Suprapubic skin (tissue), 4 donors: ENCODE measurements at regions not wholly inside any gene's neighbourhood (a gene's known extent, or its start where the extent isn't known, plus 50 kb on each side); places are given as distances from the start of the nearest gene placed in this dataset.

Source experiments
- DNase-seq, 2 donors: peaks; one replicate each; pipeline ENCODE4 v3.0.0-alpha.2; 2019; ENCODE audit warnings: low spot score in 2 of 2
- H3K27ac ChIP-seq: fragments of 200-600 bp; sonication (generic); one replicate; pipeline ENCODE4 v1.5.1; 2019
- H3K27me3 ChIP-seq: fragments of 200-600 bp; sonication (generic); one replicate; pipeline ENCODE4 v1.5.1; 2019
- H3K36me3 ChIP-seq: fragments of 200-600 bp; sonication (generic); one replicate; pipeline ENCODE4 v1.5.1; 2019
- H3K4me1 ChIP-seq: fragments of 200-600 bp; sonication (generic); one replicate; pipeline ENCODE4 v1.5.1; 2019
- H3K4me3 ChIP-seq: fragments of 200-600 bp; sonication (generic); one replicate; pipeline ENCODE4 v1.5.1; 2019; ENCODE audit warnings: mild to moderate bottlenecking
- H3K9me3 ChIP-seq: fragments of 200-600 bp; sonication (generic); one replicate; pipeline ENCODE4 v1.5.1; 2019
- CTCF ChIP-seq, 2 donors: fragments of 200-600 bp in 1 of 2; fragments of 450-650 bp in 1 of 2; sonication (generic) in 1 of 2; IDR thresholded peaks; one replicate each; pipeline ENCODE4 v1.5.1; 2016 to 2019; ENCODE audit warnings: antibody characterized with exemption in 2 of 2, mild to moderate bottlenecking in 1 of 2, moderate library complexity in 1 of 2
- EP300 ChIP-seq: sonication (generic); formaldehyde crosslinking; IDR thresholded peaks from one replicate; pipeline ENCODE4 v1.6.1; 2017; ENCODE audit warnings: antibody characterized with exemption
- POLR2A ChIP-seq, 2 donors: fragments of 450-650 bp; IDR thresholded peaks; one replicate each; pipeline ENCODE4 v1.6.1; 2017; ENCODE audit warnings: antibody characterized with exemption in 2 of 2, mild to moderate bottlenecking in 2 of 2, moderate library complexity in 2 of 2
- POLR2AphosphoS5 ChIP-seq, 3 donors: sonication (generic); formaldehyde crosslinking; IDR thresholded peaks; one replicate each; pipeline ENCODE4 v1.6.1; 2017; ENCODE audit warnings: antibody characterized with exemption in 3 of 3
- WGBS: methylation state at CpG from one replicate; pipeline ENCODE4 v1.1.5; 2018; 5-methylcytosine and 5-hydroxymethylcytosine counted together

- TF ChIP-seq EP300 (no peak), POLR2A (IDR thresholded peaks at IDR 0.05) (no peak)
Observed at GRCh38 chr1:22292011-22292788, 149.3 kb upstream of the WNT4 start.

GRCh38 chr1:22295396-22295795, 152.5 kb upstream of the WNT4 start:
- Histone ChIP-seq H3K36me3 (no peaks in the 10 kb centered on the region), H3K9me3 (no peaks in the 10 kb centered on the region), H3K4me3 (no peak overlapping the region), H3K27me3 (peaks cover 7% of the 10 kb centered on the region), H3K27ac (no peak overlapping the region), H3K4me1 (peaks cover 16% of the 10 kb centered on the region)
- 84% methylated on average over 2 of the region's 2 CpGs for WGBS
- TF ChIP-seq EP300 = no peak
- no peak for TF ChIP-seq POLR2AphosphoS5 (IDR thresholded peaks at IDR 0.05)
- TF ChIP-seq POLR2A (IDR thresholded peaks at IDR 0.05) = no peak
- no peak for TF ChIP-seq CTCF (IDR thresholded peaks at IDR 0.05)
- no peak for DNase-seq

More at GRCh38 chr1:22292011-22292788, 149.3 kb upstream of the WNT4 start:
- H3K9me3 ChIP-seq = no peaks in the 10 kb centered on the region
- DNase-seq = peak in 1 of 2 donors; percentile 37
- H3K36me3 ChIP-seq = no peaks in the 10 kb centered on the region
- no peak overlapping the region for H3K27ac ChIP-seq
- 66% methylated on average over 10 of the region's 16 CpGs for WGBS
- H3K4me1 ChIP-seq = peaks cover 16% of the 10 kb centered on the region
- H3K4me3 ChIP-seq = no peak overlapping the region
- H3K27me3 ChIP-seq = peaks cover 4% of the 10 kb centered on the region

- Histone ChIP-seq H3K36me3 (no peaks in the 10 kb centered on the region), H3K9me3 (no peaks in the 10 kb centered on the region), H3K27me3 (peaks cover 5% of the 10 kb centered on the region), H3K4me3 (no peak overlapping the region), H3K4me1 (peaks cover 16% of the 10 kb centered on the region), H3K27ac (no peak overlapping the region)
- TF ChIP-seq POLR2AphosphoS5 (IDR thresholded peaks at IDR 0.05) (no peak), CTCF (IDR thresholded peaks at IDR 0.05) (no peak), EP300 (no peak), POLR2A (IDR thresholded peaks at IDR 0.05) (no peak)
- DNase-seq = peak in 1 of 2 donors; percentile 12
- 87% methylated on average over 8 of the region's 8 CpGs for WGBS
Observed at GRCh38 chr1:22295856-22296255, 153.0 kb upstream of the WNT4 start.

- Histone ChIP-seq H3K4me3 (no peak overlapping the region), H3K36me3 (no peaks in the 10 kb centered on the region), H3K9me3 (no peaks in the 10 kb centered on the region), H3K4me1 (peaks cover 16% of the 10 kb centered on the region), H3K27me3 (peaks cover 5% of the 10 kb centered on the region), H3K27ac (peak overlapping the region; percentile 38)
- TF ChIP-seq CTCF (IDR thresholded peaks at IDR 0.05) (no peak), EP300 (no peak), POLR2AphosphoS5 (IDR thresholded peaks at IDR 0.05) (no peak), POLR2A (IDR thresholded peaks at IDR 0.05) (no peak)
- peak in 1 of 2 donors; percentile 50 for DNase-seq
- 33% methylated on average over 13 of the region's 14 CpGs for WGBS
Observed at GRCh38 chr1:22296701-22297591, 154.0 kb upstream of the WNT4 start.

GRCh38 chr1:22297999-22298398, 153.7 kb upstream of the ZBTB40 start:
- Histone ChIP-seq H3K4me1 (peaks cover 16% of the 10 kb centered on the region), H3K9me3 (no peaks in the 10 kb centered on the region), H3K4me3 (no peak overlapping the region), H3K27ac (no peak overlapping the region), H3K36me3 (no peaks in the 10 kb centered on the region), H3K27me3 (peaks cover 5% of the 10 kb centered on the region)
- TF ChIP-seq POLR2AphosphoS5 (IDR thresholded peaks at IDR 0.05) (no peak), EP300 (no peak), POLR2A (IDR thresholded peaks at IDR 0.05) (no peak), CTCF (IDR thresholded peaks at IDR 0.05) (no peak)
- DNase-seq = peak in 1 of 2 donors; percentile 53
- 89% methylated on average over 1 of the region's 1 CpG for WGBS
